ENCODE measurements at regions not wholly inside any gene's neighbourhood (a gene's known extent, or its start where the extent isn't known, plus 50 kb on each side); places are given as distances from the start of the nearest gene placed in this dataset.

GRCh38 chr20:60512443-60512842 is 554.2 kb downstream of the CDH26 start:
- TF ChIP-seq ZNF654 (tag by site-specific recombination; IDR thresholded peaks at IDR 0.05; ENCODE audit: low read depth) = no peak
- TF ChIP-seq, protein P1, sequence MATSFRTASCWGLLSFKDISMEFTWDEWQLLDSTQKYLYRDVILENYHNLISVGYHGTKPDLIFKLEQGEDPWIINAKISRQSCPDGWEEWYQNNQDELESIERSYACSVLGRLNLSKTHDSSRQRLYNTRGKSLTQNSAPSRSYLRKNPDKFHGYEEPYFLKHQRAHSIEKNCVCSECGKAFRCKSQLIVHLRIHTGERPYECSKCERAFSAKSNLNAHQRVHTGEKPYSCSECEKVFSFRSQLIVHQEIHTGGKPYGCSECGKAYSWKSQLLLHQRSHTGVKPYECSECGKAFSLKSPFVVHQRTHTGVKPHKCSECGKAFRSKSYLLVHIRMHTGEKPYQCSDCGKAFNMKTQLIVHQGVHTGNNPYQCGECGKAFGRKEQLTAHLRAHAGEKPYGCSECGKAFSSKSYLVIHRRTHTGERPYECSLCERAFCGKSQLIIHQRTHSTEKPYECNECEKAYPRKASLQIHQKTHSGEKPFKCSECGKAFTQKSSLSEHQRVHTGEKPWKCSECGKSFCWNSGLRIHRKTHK (tag by site-specific recombination; IDR thresholded peaks at IDR 0.05) = no peak
- TF ChIP-seq ZBTB49 (tag by site-specific recombination; IDR thresholded peaks at IDR 0.05; ENCODE audit: low read depth) = no peak
- TF ChIP-seq, protein P2, sequence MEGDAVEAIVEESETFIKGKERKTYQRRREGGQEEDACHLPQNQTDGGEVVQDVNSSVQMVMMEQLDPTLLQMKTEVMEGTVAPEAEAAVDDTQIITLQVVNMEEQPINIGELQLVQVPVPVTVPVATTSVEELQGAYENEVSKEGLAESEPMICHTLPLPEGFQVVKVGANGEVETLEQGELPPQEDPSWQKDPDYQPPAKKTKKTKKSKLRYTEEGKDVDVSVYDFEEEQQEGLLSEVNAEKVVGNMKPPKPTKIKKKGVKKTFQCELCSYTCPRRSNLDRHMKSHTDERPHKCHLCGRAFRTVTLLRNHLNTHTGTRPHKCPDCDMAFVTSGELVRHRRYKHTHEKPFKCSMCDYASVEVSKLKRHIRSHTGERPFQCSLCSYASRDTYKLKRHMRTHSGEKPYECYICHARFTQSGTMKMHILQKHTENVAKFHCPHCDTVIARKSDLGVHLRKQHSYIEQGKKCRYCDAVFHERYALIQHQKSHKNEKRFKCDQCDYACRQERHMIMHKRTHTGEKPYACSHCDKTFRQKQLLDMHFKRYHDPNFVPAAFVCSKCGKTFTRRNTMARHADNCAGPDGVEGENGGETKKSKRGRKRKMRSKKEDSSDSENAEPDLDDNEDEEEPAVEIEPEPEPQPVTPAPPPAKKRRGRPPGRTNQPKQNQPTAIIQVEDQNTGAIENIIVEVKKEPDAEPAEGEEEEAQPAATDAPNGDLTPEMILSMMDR (tag by site-specific recombination; IDR thresholded peaks at IDR 0.05) = no peak
- TF ChIP-seq ZNF501 (tag by site-specific recombination; IDR thresholded peaks at IDR 0.05) = no peak

Data from HEK293 (cell line).